Keratinocyte (primary cell): ENCODE measurements at regions not wholly inside any gene's neighbourhood (a gene's known extent, or its start where the extent isn't known, plus 50 kb on each side); places are given as distances from the start of the nearest gene placed in this dataset.

Experiments
- DNase-seq: peaks from one replicate; pipeline ENCODE4 v3.0.0-alpha.2; 2011; ENCODE audit warnings: low read depth, missing footprints, low spot score
- FAIRE-seq: peaks from 2 replicates; lab custom pipeline; 2011; peaks lifted over from hg19 to GRCh38; lab: Jason Lieb, UNC
- H2AFZ ChIP-seq: 2 replicates; pipeline ENCODE4 v1.6.0; 2012; ENCODE audit warnings: low read length, control low read depth, inconsistent platforms; ENCODE audit not compliant: control insufficient read depth
- H3K27ac ChIP-seq: 2 replicates; pipeline ENCODE4 v1.5.1; 2011; ENCODE audit warnings: low read length; ENCODE audit not compliant: control insufficient read depth, insufficient read depth
- H3K27me3 ChIP-seq: 3 replicates; pipeline ENCODE4 v1.6.0; 2011; ENCODE audit warnings: low read length; ENCODE audit not compliant: control insufficient read depth, insufficient read depth; ENCODE audit errors: extremely low read depth
- H3K36me3 ChIP-seq, 2 experiments: 2 replicates in 1 of 2; 3 replicates in 1 of 2; pipeline ENCODE4 v1.5.1; 2011; ENCODE audit warnings: low read length in 2 of 2, mild to moderate bottlenecking in 1 of 2; ENCODE audit not compliant: control insufficient read depth in 2 of 2, insufficient read depth in 2 of 2; ENCODE audit errors: extremely low read depth in 1 of 2
- H3K4me1 ChIP-seq: 3 replicates; pipeline ENCODE4 v1.5.1; 2011; ENCODE audit warnings: low read length; ENCODE audit not compliant: control insufficient read depth, insufficient read depth; ENCODE audit errors: extremely low read depth
- H3K4me2 ChIP-seq: 3 replicates; pipeline ENCODE4 v1.6.0; 2011; ENCODE audit warnings: low read depth, low read length; ENCODE audit not compliant: control insufficient read depth, insufficient read depth; ENCODE audit errors: extremely low read depth
- H3K4me3 ChIP-seq, 3 experiments: fragments of 200-600 bp in 1 of 3; sonication (generic) in 1 of 3; 2 replicates in 2 of 3; 3 replicates in 1 of 3; pipeline ENCODE4 v1.5.1; 2011 to 2016; ENCODE audit warnings: low read length in 3 of 3, mild to moderate bottlenecking in 3 of 3, control low read depth in 2 of 3, inconsistent platforms in 1 of 3, low read depth in 1 of 3, mixed read lengths in 1 of 3, mixed run types in 1 of 3, moderate library complexity in 1 of 3; ENCODE audit not compliant: control insufficient read depth in 2 of 3, insufficient read depth in 2 of 3; ENCODE audit errors: extremely low read depth in 1 of 3
- H3K79me2 ChIP-seq: 2 replicates; pipeline ENCODE4 v1.6.0; 2012; ENCODE audit warnings: low read length; ENCODE audit not compliant: control insufficient read depth, insufficient read depth
- H3K9ac ChIP-seq: 3 replicates; pipeline ENCODE4 v1.6.0; 2011; ENCODE audit warnings: low read length; ENCODE audit not compliant: control insufficient read depth, insufficient read depth; ENCODE audit errors: extremely low read depth
- H3K9me1 ChIP-seq: 3 replicates; pipeline ENCODE4 v1.6.0; 2011; ENCODE audit warnings: low read length; ENCODE audit not compliant: control insufficient read depth, insufficient read depth; ENCODE audit errors: extremely low read depth
- H3K9me3 ChIP-seq: 2 replicates; pipeline ENCODE4 v1.5.1; 2012; ENCODE audit warnings: low read depth, low read length; ENCODE audit not compliant: control insufficient read depth
- H4K20me1 ChIP-seq: 3 replicates; pipeline ENCODE4 v1.6.0; 2011; ENCODE audit warnings: low read length; ENCODE audit not compliant: control insufficient read depth, insufficient read depth; ENCODE audit errors: extremely low read depth
- EZH2 ChIP-seq: IDR thresholded peaks from one replicate; pipeline ENCODE4 v1.6.1; 2012; ENCODE audit warnings: inconsistent platforms, mild to moderate bottlenecking, low read length, moderate library complexity
- dilution Hi-C: fragments of 300-500 bp; cut with MboI; formaldehyde crosslinking; loops from one replicate; pipeline ENCODE4 v1.7.0; 2020; ENCODE audit warnings: low sequenced_read_pairs; ENCODE audit not compliant: extremely low pct_ligation_motif_present
- TF ChIP-seq, protein P1 (sequence below), 3 experiments: IDR thresholded peaks in 1 of 3; conservative IDR thresholded peaks in 1 of 3; optimal IDR thresholded peaks in 1 of 3; 2 replicates in 2 of 3; 3 replicates in 1 of 3; pipeline versions ENCODE3 to v1.5.1; 2011; ENCODE audit warnings: low read length in 3 of 3, mild to moderate bottlenecking in 3 of 3, moderate library complexity in 2 of 3, control low read depth in 1 of 3, inconsistent platforms in 1 of 3; ENCODE audit not compliant: insufficient read depth in 2 of 3; ENCODE audit errors: extremely low read depth in 1 of 3

DNA sequence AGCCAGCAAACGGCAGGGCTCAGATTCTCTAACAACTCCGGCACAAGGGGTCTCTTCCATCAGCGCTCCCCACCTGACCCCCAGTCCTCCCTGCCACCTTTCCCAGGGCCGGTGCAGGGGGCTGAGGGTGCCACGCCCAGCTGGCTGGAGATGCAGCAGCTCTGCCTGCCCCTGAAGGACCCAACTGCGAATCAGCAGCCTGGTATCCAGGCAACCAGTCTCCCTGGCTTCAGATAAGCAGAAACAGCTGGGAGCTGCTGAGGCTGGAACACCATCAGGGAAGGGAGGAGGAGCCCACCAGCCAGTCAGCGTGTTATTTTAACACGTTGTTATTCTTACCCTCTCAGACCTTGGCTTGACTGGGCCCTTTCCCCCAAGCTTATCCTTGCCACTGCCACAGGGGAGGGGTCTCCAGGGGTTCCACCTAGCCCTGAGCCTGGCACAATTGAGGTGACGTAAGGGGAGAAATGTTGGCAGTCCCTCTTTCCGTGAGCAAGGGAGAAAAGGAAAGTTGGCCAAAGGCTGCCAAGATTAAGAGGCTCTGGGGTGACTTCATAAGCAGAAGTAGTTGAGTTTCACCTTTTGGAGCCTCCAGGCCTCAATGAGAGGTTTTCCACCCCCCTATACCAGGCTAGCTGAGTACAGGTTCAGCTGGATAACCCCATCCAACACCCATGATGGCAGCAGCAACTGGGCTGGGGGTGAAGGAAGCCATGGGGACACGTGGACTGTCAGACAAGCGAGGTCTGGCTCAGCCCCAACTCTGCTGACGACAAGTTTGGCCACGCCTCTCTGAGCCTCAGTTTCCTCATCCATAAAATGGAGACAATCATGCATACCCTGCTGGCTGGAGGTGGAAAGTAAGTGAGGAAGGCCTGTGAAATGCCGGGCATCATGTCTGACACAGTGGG is 91.1 kb downstream of the IRF2BPL start:
- DNase-seq (no peak), FAIRE-seq (peak; percentile 9)
- no peaks in the 10 kb centered on the region for H4K20me1 ChIP-seq
- H3K9ac ChIP-seq: no peak overlapping the region
- dilution Hi-C loops: no loop called here
- no peak overlapping the region for H3K4me3 ChIP-seq
- TF ChIP-seq, protein P1, sequence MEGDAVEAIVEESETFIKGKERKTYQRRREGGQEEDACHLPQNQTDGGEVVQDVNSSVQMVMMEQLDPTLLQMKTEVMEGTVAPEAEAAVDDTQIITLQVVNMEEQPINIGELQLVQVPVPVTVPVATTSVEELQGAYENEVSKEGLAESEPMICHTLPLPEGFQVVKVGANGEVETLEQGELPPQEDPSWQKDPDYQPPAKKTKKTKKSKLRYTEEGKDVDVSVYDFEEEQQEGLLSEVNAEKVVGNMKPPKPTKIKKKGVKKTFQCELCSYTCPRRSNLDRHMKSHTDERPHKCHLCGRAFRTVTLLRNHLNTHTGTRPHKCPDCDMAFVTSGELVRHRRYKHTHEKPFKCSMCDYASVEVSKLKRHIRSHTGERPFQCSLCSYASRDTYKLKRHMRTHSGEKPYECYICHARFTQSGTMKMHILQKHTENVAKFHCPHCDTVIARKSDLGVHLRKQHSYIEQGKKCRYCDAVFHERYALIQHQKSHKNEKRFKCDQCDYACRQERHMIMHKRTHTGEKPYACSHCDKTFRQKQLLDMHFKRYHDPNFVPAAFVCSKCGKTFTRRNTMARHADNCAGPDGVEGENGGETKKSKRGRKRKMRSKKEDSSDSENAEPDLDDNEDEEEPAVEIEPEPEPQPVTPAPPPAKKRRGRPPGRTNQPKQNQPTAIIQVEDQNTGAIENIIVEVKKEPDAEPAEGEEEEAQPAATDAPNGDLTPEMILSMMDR (optimal IDR thresholded peaks at IDR 0.05 in 1 of 3, IDR thresholded peaks at IDR 0.05 in 1 of 3, conservative IDR thresholded peaks at IDR 0.05 in 1 of 3; ENCODE audit: extremely low read depth in 1 of 3, insufficient read depth in 2 of 3, low read length in 3 of 3): peak in 1 of 3 experiments; percentile 11
- TF ChIP-seq EZH2: no peak
- no peak overlapping the region for H2AFZ ChIP-seq
- H3K9me1 ChIP-seq: no peaks in the 10 kb centered on the region
- no peaks in the 10 kb centered on the region for H3K9me3 ChIP-seq
- no peaks in the 10 kb centered on the region for H3K79me2 ChIP-seq
- H3K4me2 ChIP-seq: peak overlapping the region; percentile 24
- H3K4me1 ChIP-seq: peaks cover 17% of the 10 kb centered on the region
- no peaks in the 10 kb centered on the region for H3K36me3 ChIP-seq
- H3K27ac ChIP-seq: peak overlapping the region; percentile 15
- no peaks in the 10 kb centered on the region for H3K27me3 ChIP-seq

DNA sequence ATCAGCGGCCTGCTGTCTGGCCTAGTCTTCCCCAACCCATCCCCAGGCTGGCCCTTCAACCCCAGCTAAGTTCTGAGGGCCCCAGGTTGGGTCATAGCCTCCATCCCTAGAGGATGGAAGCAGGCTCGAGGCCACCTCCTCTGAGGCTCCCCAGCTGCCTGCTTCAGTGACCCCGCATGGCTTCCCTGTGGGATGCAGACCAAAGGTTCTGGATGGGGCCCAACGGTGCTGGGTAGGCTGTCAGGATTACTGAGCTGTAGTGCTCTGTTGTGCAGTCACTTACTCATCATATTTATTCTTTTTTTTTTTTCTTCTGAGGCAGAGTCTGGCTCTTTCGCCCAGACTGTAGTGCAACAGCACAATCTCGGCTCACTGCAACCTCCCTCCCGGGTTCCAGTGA is 92.0 kb downstream of the IRF2BPL start:
- FAIRE-seq: no peak
- DNase-seq: no peak
- Histone ChIP-seq H3K4me2 (no peak overlapping the region), H3K27ac (no peak overlapping the region), H3K4me1 (peaks cover 17% of the 10 kb centered on the region), H2AFZ (no peak overlapping the region), H3K9me3 (no peaks in the 10 kb centered on the region), H3K4me3 (no peak overlapping the region), H3K9me1 (no peaks in the 10 kb centered on the region), H4K20me1 (no peaks in the 10 kb centered on the region), H3K9ac (no peak overlapping the region), H3K36me3 (no peaks in the 10 kb centered on the region), H3K79me2 (no peaks in the 10 kb centered on the region), H3K27me3 (no peaks in the 10 kb centered on the region)
- TF ChIP-seq EZH2: no peak
- TF ChIP-seq, protein P1 (optimal IDR thresholded peaks at IDR 0.05 in 1 of 3, IDR thresholded peaks at IDR 0.05 in 1 of 3, conservative IDR thresholded peaks at IDR 0.05 in 1 of 3; ENCODE audit: extremely low read depth in 1 of 3, insufficient read depth in 2 of 3, low read length in 3 of 3): no peak
- dilution Hi-C loops: no loop called here
